NCI-H1092 treated with DMSO at 0.1 percent for 48 hours (cell line): ENCODE measurements at regions not wholly inside any gene's neighbourhood (a gene's known extent, or its start where the extent isn't known, plus 50 kb on each side); places are given as distances from the start of the nearest gene placed in this dataset.
"Not testable (repeated sequence)": the region's sequence is repeated elsewhere in the genome, so short reads cannot be mapped to it uniquely, and the experiment has no call there.

Experiments used
- DNase-seq: peaks from one replicate; lab custom pipeline; 2025; lab: John Stamatoyannopoulos, UW

DNA sequence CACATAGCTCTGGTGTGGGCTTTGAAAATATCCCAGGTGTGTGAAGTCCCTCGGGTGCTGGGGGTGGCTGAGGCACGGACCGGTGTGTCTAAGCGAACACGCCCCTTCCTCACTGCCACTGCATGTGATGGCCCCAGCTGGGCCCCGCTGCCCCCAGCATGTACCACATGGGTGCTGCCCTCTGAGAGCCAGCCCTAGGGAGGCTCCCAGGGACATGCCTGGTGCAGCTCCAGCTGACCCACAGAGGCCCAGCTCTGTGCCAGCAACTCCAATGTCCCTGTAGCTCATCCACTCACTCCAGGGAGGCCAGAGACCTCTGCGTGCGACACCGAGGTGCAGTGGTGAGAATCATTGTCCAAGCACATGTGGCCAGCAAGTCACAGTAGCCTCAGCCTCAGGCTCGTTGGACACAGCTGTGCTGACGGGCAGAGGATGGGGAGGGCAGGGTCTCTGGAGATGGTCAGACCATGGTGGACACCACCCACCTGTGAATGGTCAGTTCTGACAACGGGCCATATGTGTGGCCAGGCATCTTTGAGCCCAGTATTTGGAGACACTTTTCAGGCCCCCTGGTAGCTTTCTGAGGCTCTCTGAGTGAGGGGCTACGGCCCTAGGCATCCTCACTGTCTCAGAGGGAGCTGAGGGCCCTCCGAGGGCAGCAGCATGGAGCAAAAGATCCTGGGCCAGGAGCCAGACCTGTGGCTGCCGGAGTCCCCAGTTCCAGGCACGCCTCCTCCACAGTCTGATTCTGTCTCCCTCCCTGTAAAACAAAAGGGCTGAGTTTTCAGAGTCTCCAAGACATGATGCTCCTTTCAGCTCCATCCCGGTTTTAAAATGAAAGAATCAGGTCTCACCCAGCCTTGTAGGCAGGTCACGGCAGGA lies 220.7 kb downstream of the NDUFA10 start:
- no peak for DNase-seq

DNA sequence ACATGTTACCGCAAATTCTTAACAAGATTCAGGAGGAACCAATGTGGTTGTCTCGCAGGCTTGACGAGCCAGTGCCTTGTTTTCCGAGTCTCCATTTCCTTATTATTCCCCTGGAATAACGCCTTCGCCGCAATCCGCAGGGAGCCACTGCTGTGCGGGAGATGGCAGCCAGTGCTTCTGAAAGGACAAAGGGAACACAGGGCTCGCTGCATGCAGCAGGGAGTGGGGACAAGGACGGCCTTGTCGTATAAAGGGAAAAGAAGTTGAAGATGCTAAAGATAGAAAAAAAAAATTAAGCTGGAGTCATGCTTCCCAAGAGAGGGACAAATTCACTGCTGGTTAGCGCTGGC lies 221.4 kb downstream of the NDUFA10 start:
- no peak for DNase-seq

GRCh38 chr2:239803102-239803765 lies 221.9 kb downstream of the NDUFA10 start:
- DNase-seq: no peak

DNA sequence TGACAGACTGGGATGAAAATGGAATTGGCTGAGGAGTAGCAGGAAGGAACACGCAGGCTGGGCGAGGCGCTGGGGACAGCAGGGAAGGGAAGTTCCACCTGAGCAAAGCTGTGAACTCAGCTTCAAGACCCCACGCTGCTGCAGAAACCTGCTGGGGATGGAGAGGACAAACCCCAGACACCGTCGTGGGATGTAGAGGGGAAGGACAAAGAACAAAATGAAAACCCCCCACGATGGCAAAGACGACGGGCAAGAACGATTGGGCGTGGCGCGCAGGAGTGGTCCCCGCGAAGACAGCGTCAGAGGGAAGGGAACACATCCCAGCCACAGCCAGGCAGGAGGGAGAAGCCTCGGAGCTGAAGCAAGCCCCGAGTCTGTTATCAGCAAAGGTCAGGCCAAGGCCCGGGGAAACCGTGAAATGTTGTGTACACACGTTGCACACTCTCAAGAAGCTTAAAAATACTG lies 222.9 kb downstream of the NDUFA10 start:
- no peak for DNase-seq

DNA sequence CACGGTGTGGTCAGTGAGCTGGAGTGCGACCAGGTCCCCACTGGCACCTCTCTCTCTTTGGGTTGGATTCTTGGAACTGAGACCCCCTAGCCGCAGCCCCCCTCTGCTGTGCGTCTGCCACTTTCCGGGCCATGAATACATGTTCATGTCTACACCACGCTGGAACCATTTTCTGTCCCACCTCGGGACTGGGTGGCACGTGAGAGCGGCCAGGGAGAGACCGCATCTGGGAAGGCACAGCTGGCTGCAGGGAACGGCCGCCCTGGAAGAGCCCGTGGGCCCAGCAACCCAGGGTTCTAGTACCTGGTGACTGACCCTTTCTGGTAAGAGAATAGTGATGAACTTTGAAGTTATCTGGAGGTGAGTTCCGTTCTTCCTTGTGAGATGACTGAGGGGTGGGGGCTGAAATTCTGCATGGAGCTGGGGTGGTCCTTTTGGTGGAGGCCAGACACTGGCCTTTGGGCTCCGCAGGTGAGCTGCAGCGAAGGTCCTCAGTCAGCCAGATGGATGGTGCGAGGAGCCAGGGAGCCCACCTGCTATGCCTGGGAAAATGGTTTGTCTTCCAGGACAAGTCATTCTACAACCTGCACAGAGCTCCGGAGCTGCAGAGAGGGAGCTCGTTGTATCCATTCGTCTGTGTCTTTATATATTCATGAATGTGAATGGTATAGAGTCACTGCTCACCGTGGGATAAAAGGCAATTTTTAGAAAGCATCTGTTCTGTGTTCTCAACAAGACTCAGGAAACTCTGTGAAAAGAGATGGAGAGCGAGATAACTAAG lies 223.5 kb downstream of the NDUFA10 start:
- no peak for DNase-seq

GRCh38 chr2:239800785-239801386 lies 224.3 kb downstream of the NDUFA10 start:
- no peak for DNase-seq

GRCh38 chr2:239797316-239797715 lies 227.8 kb downstream of the NDUFA10 start:
- no peak for DNase-seq

GRCh38 chr2:239795761-239796160 lies 229.4 kb downstream of the NDUFA10 start:
- DNase-seq: not testable (repeated sequence)

GRCh38 chr2:239793836-239794235 lies 231.3 kb downstream of the NDUFA10 start:
- no peak for DNase-seq

GRCh38 chr2:239793086-239793485 lies 232.1 kb downstream of the NDUFA10 start:
- DNase-seq: no peak

GRCh38 chr2:239792405-239793084 lies 232.6 kb downstream of the NDUFA10 start:
- no peak for DNase-seq

GRCh38 chr2:239791526-239792404 lies 233.4 kb downstream of the NDUFA10 start:
- DNase-seq: no peak

DNA sequence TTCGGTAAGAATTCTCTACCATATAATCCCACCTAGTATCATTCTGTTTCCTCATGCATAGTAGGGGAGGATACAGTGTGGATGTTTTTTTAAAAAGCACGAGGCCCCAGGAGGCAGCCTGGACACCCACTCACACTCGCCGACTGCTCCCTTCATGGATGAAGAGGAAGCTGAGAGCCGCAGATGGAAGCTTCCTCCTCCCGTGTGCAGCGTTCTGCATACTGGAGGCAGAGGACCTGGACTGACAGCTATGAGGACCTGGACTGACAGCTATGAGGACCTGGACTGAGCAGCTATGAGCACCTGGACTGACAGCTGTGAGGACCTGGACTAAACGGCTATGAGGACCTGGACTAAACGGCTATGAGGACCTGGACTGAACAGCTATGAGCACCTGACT lies 234.4 kb downstream of the NDUFA10 start:
- DNase-seq: no peak

- DNase-seq: no peak
These were observed 234.8 kb downstream of the NDUFA10 start for GRCh38 chr2:239790313-239790712.

- DNase-seq: no peak
These were observed 235.4 kb downstream of the NDUFA10 start for GRCh38 chr2:239789711-239790110.

DNA sequence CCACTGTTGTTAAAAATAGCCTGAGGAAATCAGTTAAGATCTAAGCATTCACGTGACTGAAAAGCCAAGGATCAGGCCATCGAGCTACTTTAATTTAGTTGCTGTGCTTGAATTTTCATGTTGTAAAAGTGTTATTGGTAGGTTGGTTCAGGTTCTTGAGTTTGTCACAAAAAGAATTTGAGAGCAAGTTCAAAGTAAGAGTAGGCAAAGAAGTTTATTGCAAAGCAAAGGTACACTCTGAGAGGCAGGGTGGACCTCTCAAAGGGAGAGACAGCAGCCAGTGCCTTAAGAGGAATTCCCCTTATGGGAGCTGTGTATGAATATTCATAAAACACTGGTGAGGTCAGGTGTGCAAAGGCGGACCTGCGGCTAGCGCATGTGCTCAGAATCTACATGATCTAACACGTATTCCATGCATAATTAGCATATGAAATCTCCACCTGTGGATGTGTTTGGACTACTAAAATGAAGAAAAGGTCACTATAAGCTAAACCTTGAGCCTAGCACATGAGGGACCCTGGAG lies 236.5 kb downstream of the NDUFA10 start:
- no peak for DNase-seq

DNA sequence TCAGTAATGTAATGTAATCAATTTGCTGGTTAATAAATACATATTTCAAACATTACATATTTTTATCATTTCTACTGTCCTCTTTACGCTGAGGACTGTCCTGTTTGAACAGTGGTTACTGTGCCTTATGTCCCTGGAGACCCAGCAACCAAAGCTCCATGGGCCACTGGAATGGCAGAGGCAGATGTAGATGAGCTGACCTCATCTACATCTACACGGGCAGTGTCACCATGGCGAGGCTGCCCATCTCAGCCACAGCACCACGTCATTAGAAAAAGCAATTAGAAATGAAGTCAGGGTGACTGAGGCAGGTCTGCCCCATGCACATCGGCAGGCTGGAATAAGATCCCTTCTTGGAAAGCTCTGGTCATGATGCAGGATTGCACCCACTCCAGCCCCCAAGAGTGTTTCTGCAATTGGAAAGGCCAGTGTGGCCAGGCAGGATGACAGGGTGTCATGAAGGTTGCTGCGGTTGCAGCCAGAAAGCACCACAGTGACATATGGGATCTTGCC lies 237.5 kb downstream of the NDUFA10 start:
- DNase-seq: no peak

- DNase-seq: no peak
These were observed 238.4 kb downstream of the NDUFA10 start for GRCh38 chr2:239786791-239787190.

DNA sequence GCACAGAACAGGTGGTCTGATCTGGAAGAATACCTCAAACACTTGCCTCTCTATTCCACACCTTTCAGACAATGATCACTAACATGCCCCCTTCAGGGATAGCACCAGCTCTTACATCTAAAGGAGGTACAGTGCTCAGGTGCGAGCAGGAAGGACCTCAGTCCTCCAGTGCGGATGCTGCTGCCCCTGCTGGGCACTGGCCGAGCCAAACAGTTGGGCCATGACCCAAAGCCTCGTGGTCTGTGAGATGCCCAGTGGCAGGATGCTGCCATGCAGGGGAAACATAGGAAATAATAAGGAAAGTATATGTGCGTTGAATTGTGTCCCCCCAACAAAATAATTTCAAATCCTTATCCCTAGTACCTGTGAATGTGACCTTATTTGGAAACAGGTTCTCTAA lies 243.7 kb downstream of the NDUFA10 start:
- DNase-seq: no peak
